HUES64 (cell line): ENCODE measurements at regions not wholly inside any gene's neighbourhood (a gene's known extent, or its start where the extent isn't known, plus 50 kb on each side); places are given as distances from the start of the nearest gene placed in this dataset.

Source experiments
- H3K27ac ChIP-seq: 2 replicates; pipeline ENCODE4 v1.7.0; 2013; ENCODE audit warnings: low read depth, low read length, inconsistent platforms
- H3K27me3 ChIP-seq: 2 replicates; pipeline ENCODE4 v1.6.1; 2013; ENCODE audit warnings: mild to moderate bottlenecking, low read length; ENCODE audit not compliant: insufficient read depth
- H3K36me3 ChIP-seq: 2 replicates; pipeline ENCODE4 v1.6.1; 2013; ENCODE audit warnings: mild to moderate bottlenecking, low read length; ENCODE audit not compliant: insufficient read depth
- H3K4me1 ChIP-seq: 2 replicates; pipeline ENCODE4 v1.6.1; 2013; ENCODE audit warnings: mild to moderate bottlenecking, low read length, moderate library complexity; ENCODE audit not compliant: insufficient read depth
- H3K4me3 ChIP-seq: 2 replicates; pipeline ENCODE4 v1.5.1; 2013; ENCODE audit warnings: mild to moderate bottlenecking, low read length, moderate library complexity
- H3K9ac ChIP-seq: 2 replicates; pipeline ENCODE4 v1.6.1; 2013; ENCODE audit warnings: mild to moderate bottlenecking, low read depth, low read length
- H3K9me3 ChIP-seq: 2 replicates; pipeline ENCODE4 v1.6.1; 2013; ENCODE audit warnings: low read depth, low read length; ENCODE audit not compliant: insufficient read depth
- WGBS: fragments of 150-250, 120-280 bp; methylation state at CpG from one replicate; pipeline ENCODE4 v1.1.7; 2013; ENCODE audit warnings: missing lambda C conversion rate; 5-methylcytosine and 5-hydroxymethylcytosine counted together

DNA sequence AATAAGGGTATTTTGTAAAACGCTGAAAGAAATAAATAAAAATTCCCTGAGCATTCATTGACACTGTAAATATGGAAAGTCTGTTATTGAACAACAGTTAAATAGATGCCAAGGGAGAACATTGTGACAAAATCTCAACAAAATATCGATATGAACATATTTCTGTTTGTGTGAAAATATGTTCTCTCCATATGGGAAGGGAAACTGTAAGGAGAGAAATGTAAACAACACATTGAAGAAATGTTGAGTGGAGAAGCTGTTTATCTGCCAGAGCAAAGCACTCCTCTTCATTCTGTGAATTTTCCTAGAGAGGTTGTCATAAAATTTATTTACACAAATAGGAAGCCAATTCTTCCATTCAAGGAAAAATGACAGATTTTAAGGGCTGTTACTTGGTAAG, 57.1 kb upstream of the EOMES start:
- Histone ChIP-seq H3K36me3 (no peaks in the 10 kb centered on the region), H3K9ac (no peak overlapping the region), H3K9me3 (no peaks in the 10 kb centered on the region), H3K4me1 (0 out of 2 replicates have a peak, but pooled peaks cover 3% of the 10 kb centered on the region), H3K27ac (no peak overlapping the region), H3K27me3 (no peaks in the 10 kb centered on the region), H3K4me3 (no peak overlapping the region)
- 89% methylated on average over 2 of the region's 2 CpGs for WGBS

DNA sequence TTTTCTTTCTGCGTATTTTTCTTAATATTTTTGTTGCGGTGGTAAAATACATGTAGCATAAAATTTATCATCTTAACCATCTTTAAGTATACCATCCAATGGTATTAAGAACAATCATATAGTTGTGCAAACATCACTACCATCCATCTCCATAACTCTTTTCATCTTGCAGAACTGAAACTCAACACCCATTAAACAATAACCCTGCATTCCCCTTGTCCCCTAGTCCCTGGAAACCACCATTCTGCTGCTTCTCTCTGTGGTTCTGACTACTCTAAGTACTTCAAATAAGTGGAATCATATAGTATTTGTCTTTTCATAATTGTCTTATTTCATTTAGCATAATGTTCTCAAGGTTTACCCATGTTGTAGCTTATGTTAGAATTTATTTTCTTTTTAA, 67.3 kb upstream of the EOMES start:
- H3K27me3 ChIP-seq: no peaks in the 10 kb centered on the region

DNA sequence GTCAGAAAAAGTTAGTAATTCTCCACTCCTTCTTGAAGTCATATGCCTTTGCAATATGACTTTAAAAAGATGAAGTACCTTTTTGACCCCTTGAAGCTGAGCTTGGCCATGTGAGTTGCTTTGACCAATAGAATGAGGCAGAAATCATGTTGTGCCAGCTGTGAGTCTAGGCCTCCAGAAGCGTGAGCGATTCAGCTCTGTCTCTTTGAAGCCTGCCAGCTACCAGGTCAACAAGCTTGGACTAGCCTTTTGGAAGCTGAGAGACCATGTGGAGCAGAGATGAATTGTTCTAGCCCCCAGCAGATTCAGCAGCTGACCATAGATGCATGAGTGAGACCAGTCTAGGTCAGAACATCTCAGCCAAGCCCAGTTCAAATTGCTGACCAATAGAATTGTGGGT, 69.8 kb upstream of the EOMES start:
- Histone ChIP-seq H3K27ac (no peak overlapping the region), H3K9me3 (no peaks in the 10 kb centered on the region), H3K4me3 (no peak overlapping the region), H3K9ac (no peak overlapping the region), H3K4me1 (no peaks in the 10 kb centered on the region), H3K36me3 (no peaks in the 10 kb centered on the region), H3K27me3 (no peaks in the 10 kb centered on the region)
- 86% methylated on average over 2 of the region's 2 CpGs for WGBS

More for the DNA sequence above, 67.3 kb upstream of the EOMES start:
- Histone ChIP-seq H3K9ac (no peak overlapping the region), H3K4me1 (no peaks in the 10 kb centered on the region), H3K36me3 (no peaks in the 10 kb centered on the region), H3K27ac (no peak overlapping the region), H3K9me3 (no peaks in the 10 kb centered on the region), H3K4me3 (no peak overlapping the region)
- WGBS: 100% methylated on average over 2 of the region's 2 CpGs

- Histone ChIP-seq H3K27me3 (no peaks in the 10 kb centered on the region), H3K36me3 (no peaks in the 10 kb centered on the region), H3K27ac (no peak overlapping the region), H3K9ac (no peak overlapping the region), H3K9me3 (no peaks in the 10 kb centered on the region), H3K4me3 (no peak overlapping the region), H3K4me1 (no peaks in the 10 kb centered on the region)
- 87% methylated on average over 3 of the region's 3 CpGs for WGBS
Observed at GRCh38 chr3:27792869-27793268, 70.7 kb upstream of the EOMES start.

- Histone ChIP-seq H3K9ac (no peak overlapping the region), H3K4me1 (no peaks in the 10 kb centered on the region), H3K4me3 (no peak overlapping the region), H3K27ac (no peak overlapping the region), H3K27me3 (no peaks in the 10 kb centered on the region), H3K9me3 (no peaks in the 10 kb centered on the region), H3K36me3 (no peaks in the 10 kb centered on the region)
- 92% methylated on average over 4 of the region's 4 CpGs for WGBS
Observed at GRCh38 chr3:27794211-27794610, 72.1 kb upstream of the EOMES start.

DNA sequence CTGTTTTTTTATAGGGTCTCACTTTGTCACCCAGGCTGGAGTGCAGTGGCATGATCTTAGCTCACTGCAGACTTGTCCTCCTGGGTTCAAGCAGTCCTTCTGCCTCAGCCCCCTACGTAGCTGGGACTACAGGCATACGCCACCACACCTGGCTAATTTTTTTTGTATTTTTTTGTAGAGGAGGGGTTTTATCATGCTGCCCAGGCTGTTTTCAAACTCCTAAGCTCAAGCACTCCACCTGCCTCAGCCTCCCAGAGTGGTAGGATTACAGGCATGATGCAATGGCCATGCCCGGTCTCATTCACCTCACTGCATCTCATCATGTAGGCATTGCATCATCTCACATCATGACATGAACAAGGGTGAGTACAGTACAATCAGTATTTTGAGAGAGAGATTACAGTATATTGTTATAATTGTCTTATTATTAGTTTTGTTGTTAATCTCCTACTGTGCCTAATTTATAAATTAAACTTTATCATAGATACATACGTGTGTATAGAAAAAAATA, 74.3 kb upstream of the EOMES start:
- no peak overlapping the region for H3K27ac ChIP-seq
- 92% methylated on average over 4 of the region's 4 CpGs for WGBS
- H3K4me1 ChIP-seq: no peaks in the 10 kb centered on the region
- no peaks in the 10 kb centered on the region for H3K27me3 ChIP-seq
- no peaks in the 10 kb centered on the region for H3K9me3 ChIP-seq
- H3K36me3 ChIP-seq: no peaks in the 10 kb centered on the region
- no peak overlapping the region for H3K4me3 ChIP-seq
- no peak overlapping the region for H3K9ac ChIP-seq

GRCh38 chr3:27797773-27798172, 75.7 kb upstream of the EOMES start:
- H3K9ac ChIP-seq: no peak overlapping the region
- no peaks in the 10 kb centered on the region for H3K9me3 ChIP-seq
- H3K4me1 ChIP-seq: no peaks in the 10 kb centered on the region
- no peaks in the 10 kb centered on the region for H3K36me3 ChIP-seq
- H3K4me3 ChIP-seq: no peak overlapping the region
- H3K27ac ChIP-seq: no peak overlapping the region
- WGBS: 92% methylated on average over 6 of the region's 6 CpGs
- H3K27me3 ChIP-seq: no peaks in the 10 kb centered on the region

DNA sequence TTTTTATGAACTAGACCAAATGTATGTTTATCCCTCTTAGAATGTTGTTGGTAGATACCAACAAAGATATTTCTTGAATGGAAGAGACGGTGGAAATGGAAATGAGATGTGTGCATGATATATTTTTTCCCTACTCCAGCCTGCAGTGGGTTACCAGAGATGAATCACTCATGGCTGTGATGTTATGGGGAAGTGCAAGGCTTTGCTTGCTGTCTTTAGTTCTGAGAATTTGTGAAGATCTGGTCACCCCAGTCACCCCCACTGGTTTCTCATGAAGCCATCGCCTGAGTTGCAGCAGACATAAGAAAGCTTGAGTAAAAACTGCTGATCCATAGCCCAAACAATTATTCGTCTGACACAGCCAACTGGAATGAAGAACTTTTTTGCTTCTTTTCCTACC, 78.1 kb upstream of the EOMES start:
- 93% methylated on average over 3 of the region's 3 CpGs for WGBS
- H3K4me1 ChIP-seq: no peaks in the 10 kb centered on the region
- H3K27ac ChIP-seq: no peak overlapping the region
- H3K4me3 ChIP-seq: no peak overlapping the region
- H3K9me3 ChIP-seq: no peaks in the 10 kb centered on the region
- no peaks in the 10 kb centered on the region for H3K36me3 ChIP-seq
- no peaks in the 10 kb centered on the region for H3K27me3 ChIP-seq
- H3K9ac ChIP-seq: no peak overlapping the region

DNA sequence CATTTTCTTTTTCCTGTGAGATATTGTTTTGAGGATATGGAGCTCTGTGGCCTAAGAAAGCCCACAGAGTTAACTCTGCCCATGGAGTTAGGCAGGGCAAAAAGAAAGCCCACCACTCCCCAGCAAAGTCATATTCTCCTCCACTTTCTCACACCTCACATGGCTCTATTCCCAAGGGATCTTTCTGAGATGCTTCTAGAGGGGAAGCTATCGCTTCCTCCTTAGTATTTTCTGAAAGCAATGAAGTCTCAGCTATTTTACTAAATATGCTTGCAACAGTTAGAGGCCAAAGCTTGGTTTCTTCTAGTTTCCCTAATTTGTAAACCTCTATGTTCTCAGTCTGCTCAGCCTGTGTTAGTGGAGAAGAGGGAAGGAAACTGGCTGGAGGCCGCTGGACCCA, 80.3 kb upstream of the EOMES start:
- H3K4me3 ChIP-seq: no peak overlapping the region
- no peak overlapping the region for H3K27ac ChIP-seq
- H3K4me1 ChIP-seq: no peaks in the 10 kb centered on the region
- H3K9ac ChIP-seq: no peak overlapping the region
- no peaks in the 10 kb centered on the region for H3K36me3 ChIP-seq
- no peaks in the 10 kb centered on the region for H3K9me3 ChIP-seq
- no peaks in the 10 kb centered on the region for H3K27me3 ChIP-seq
- WGBS: 100% methylated on average over 2 of the region's 2 CpGs

DNA sequence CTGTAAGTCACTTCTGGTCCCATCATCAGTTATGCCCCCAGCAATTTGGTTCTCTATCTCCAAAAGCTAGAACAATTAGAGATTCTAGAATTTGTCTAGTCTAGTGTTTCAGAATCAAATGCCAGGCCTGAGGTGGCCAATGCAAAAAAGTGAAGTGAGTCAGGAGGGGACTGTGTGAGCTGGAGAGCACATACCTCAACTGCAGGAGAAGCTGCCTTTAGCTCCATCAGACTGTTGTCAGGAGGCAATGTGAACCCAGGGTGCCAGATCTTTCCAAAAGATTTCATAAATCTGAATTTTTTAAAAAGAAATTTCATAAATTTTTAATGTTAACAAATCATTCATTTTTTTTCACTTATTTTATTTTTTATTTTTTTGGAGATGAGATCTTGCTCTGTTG, 80.7 kb upstream of the EOMES start:
- no peak overlapping the region for H3K9ac ChIP-seq
- H3K27ac ChIP-seq: no peak overlapping the region
- H3K27me3 ChIP-seq: no peaks in the 10 kb centered on the region
- no peak overlapping the region for H3K4me3 ChIP-seq
- no peaks in the 10 kb centered on the region for H3K36me3 ChIP-seq
- H3K9me3 ChIP-seq: no peaks in the 10 kb centered on the region
- no peaks in the 10 kb centered on the region for H3K4me1 ChIP-seq

GRCh38 chr3:27805282-27805681, 83.2 kb upstream of the EOMES start:
- H3K27ac ChIP-seq: no peak overlapping the region
- no peaks in the 10 kb centered on the region for H3K9me3 ChIP-seq
- no peaks in the 10 kb centered on the region for H3K36me3 ChIP-seq
- H3K27me3 ChIP-seq: no peaks in the 10 kb centered on the region
- H3K4me1 ChIP-seq: no peaks in the 10 kb centered on the region
- no peak overlapping the region for H3K4me3 ChIP-seq
- no peak overlapping the region for H3K9ac ChIP-seq
- WGBS: 93% methylated on average over 2 of the region's 2 CpGs

DNA sequence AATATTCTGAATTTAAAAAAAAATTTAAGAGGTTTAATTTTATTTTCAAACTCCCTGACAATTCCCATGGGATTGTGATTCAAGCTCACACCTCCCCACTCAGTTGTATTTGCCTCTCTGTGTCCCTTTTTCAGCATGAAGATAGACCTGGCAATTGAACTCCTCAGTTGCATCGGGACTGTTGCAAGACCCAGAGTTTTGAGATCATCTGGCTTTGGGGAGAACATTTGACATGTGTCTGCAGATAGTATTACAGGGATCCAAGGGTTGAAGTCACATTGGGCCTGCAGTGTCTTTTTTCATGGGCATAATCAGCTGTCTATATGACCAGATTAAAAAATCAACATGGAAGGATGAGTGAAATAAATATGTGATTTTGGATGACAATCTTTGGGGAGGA, 91.1 kb upstream of the EOMES start:
- H3K27me3 ChIP-seq: no peaks in the 10 kb centered on the region
- no peak overlapping the region for H3K9ac ChIP-seq
- no peak overlapping the region for H3K4me3 ChIP-seq
- no peak overlapping the region for H3K27ac ChIP-seq
- 38% methylated on average over 1 of the region's 1 CpG for WGBS
- no peaks in the 10 kb centered on the region for H3K9me3 ChIP-seq
- peaks cover 20% of the 10 kb centered on the region for H3K4me1 ChIP-seq
- no peaks in the 10 kb centered on the region for H3K36me3 ChIP-seq
